GM19455 (cell line): ENCODE measurements at regions not wholly inside any gene's neighbourhood (a gene's known extent, or its start where the extent isn't known, plus 50 kb on each side); places are given as distances from the start of the nearest gene placed in this dataset.

ENCODE experiments used
- ATAC-seq: cut with Tn5 transposase; IDR thresholded peaks from one replicate; pipeline ENCODE4 v1.9.1; 2021; ENCODE audit not compliant: unreplicated experiment

DNA sequence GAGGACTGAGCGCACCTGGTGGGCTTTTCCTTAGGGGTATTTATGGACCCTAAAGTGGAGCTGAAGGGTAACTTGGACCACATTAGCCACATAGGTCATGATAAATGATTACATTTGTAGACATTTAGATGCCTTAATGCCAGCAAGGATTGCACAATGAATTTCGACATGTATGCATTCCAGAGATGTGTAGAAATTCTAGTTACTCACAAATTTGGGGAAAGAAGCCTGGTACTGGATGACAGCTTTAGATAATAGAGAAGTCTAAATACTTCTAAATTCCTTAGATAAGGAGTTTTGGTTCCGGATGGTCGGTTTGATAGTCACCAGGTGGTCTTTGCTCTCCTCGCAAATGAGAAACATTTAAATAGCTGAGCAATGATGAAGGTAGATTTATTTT, 609.5 kb upstream of the PRKX start:
- no peak for ATAC-seq

DNA sequence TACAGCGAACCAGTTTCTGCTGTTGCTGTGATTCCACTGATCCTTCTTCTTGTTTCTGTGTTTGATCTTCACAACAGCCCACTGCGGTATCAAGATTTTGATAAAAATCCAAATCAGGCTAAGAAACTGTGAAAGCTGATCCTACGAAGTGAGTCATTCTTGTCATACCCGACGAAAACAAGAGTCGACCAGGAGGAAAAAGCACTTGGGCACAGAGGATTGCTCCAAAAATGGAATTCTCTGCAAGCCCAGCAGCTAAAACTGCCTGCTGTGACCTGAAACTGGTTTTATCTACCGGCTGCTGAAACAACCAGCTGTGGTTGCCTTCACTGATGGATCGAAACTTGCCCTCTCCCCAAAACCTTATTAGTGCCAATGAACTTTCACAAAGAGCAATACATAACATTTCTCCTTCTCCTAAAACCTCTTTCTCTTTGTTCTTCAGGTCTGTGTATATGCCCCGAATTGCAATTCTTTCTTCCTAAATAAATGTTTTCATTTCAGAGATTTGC, 607.0 kb upstream of the PRKX start:
- ATAC-seq: no peak

DNA sequence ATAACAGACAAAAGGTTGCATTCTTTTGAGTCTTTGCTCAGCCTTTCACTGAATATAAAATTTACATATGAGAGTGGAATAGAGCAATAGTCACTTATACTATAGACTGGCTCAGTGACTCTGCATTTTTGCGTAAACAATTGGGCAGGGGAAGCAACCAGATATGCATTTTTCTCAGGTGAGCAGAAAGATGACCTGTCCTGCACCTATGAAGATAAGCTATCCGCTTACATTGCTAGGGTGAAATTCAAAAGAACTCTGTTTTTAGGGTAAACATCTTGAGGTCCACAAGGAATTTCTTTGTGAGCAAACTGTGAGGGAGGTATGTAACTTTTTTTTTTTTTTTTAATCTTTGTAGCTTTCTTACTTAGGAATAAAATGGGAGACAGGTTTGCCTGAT, 602.4 kb upstream of the PRKX start:
- ATAC-seq: no peak

DNA sequence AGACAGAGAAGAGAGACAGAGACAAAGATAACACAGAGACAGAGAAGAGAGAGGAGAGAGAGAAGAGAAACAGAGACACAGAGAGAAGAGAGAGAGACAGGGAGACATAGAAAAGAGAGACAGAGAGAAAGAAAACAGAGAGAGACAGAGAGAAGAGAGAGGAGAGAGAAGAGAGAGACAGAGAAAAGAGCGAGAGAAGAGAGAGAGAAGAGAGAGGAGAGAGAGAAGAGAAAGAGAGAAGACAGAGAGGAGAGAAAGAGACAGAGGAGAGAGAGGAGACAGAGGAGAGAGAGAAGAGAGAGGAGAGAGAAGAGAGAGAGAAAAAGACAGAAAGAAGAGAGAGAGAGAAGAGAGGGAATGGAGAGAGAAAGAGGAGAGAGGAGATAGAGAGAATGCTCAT, 601.1 kb upstream of the PRKX start:
- no peak for ATAC-seq

DNA sequence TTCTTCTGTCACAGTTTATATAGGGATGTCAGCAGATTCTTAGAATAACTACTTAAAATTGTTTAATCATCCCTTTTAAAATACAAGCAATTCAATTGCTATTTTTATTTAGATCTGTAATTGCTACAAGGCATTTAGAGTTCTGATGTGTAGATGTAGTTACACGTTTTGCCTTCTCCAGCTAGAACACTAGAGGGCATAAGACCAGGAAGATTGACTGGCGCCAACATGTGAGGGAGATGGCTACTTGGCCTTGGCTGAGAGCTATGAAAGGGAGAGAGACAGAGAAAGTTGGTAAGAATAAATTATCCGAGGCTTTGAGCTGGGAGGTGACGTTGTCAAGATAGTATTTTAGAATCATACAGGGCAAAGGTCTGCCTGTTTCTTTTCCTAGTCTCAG, 563.7 kb upstream of the PRKX start:
- no peak for ATAC-seq

DNA sequence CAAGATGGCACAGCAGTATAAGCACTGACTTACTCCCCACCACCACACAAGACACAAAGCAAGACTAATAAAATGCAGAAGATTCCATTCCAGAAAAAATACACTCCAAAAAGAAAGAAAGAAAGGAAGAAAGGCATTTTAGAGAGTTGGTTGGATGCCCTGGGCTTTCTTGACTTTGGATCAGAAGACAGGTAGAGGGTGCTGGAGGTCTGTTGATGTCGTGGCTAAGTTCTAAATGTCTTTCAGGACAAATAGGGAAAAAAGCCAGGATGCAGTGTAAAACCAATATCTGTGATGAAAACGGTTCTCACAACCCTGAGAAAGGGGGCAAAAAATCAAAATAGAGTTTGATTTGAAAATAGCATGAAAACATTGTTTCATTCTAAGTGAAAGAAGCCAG, 555.2 kb upstream of the PRKX start:
- no peak for ATAC-seq

DNA sequence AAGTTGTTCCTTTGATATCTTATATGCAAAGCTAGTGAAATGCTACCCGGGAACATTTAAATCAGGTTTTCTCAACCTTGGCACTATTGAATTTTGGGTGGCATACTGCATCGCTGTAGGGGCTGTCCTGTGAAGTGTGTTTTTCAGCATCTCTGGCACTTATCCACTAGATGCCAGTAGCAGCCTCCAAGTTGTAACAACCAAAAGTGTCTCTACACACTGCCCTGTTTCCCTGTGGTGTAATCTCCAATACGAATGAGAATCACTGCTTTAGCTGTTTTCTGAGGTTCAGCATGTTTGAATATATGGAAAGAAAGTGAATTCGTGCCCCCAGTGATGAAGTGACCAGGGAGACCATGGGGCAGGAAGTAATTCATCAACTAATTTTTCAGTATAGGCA, 551.6 kb upstream of the PRKX start:
- no peak for ATAC-seq

DNA sequence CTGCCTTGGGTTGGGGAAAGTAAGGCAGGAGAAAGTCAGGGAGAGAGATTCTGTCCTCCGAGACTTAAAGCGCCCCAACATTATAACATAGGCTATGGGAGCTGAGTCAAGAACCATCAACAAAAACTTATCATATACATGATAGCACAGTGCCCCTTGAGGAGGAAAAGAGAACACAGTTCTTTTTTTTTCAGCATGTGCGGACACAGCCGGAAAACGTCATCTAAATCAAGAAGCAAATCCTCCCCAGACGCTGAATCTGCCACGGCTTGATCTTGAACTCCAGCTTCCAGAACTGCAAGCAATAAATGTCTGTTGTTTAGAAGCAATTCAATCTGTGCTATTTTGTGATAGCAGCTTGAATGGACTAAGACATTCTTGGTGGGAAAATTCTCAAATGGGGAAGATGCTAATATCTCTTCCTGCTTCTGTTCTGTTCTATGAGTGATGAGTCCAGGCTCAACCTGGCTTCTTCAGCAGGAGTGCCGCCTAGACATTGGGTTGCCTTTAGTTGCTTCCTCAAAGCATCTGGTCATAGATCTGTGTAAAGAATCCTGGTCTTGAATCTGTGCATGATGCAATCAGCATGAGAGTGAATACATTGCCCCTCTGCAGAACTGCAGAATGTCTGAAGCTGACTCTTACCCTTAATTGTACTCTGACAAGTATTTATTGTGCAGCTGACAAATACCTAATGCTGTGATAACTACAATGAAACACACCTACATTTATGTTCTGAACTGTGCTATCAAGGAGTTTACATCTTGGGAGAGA, 549.8 kb upstream of the PRKX start:
- ATAC-seq: no peak

DNA sequence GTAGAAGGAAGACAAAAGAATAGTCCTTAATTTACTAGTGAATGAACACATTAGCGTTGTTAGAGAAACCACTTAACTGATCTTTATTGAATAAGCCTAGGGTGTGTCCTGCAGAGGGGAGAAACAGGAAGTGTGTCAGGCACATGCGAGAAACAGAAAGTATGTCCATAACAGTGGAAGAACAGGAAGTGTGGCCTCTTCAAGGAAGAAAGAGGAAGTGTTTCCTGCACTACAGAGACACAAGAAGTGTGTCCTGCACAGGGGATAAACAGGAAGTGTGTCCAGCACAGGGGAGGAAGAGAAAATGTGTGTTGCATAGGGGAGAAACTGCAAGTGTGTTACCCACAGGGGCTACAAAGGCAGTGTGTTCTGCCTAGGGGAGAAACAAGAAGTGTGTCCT, 539.6 kb upstream of the PRKX start:
- ATAC-seq: no peak

DNA sequence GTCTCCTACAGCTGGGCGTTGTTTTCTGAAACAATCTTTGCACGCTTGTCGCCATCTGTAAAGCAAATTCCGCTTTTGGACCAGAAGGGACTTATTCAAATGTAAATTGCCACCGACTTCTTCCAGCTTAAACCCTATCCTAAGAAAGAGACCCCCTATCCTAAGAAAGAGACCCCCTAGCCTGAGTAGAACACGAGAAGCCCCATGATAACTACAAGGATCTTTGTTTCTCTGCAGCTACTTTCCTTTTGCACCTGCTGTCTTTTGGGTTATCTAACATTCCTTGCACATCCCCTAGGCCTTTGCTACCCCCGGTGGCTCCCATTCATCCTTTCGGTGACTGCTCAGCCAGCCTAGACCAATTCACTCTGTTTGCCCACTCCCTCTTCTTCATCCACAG, 536.0 kb upstream of the PRKX start:
- ATAC-seq: no peak

DNA sequence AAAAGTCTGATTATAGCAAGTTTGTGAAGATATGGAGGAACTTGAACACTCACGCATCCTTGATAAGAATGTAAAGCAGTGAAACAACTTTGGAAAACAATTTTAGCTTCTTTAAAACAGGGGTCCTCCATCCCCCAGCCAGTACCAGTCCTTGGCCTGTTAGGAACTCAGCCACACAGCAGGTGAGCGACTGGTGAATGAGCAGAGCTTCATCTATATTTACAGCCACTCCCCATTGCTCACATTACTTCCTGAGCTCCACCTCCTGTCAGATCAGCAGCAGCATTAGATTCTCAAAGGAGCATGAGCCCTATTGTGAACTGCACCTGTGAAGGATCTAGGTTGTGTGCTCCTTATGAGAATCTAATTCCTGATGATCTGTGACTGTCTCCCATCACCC, 530.3 kb upstream of the PRKX start:
- no peak for ATAC-seq

DNA sequence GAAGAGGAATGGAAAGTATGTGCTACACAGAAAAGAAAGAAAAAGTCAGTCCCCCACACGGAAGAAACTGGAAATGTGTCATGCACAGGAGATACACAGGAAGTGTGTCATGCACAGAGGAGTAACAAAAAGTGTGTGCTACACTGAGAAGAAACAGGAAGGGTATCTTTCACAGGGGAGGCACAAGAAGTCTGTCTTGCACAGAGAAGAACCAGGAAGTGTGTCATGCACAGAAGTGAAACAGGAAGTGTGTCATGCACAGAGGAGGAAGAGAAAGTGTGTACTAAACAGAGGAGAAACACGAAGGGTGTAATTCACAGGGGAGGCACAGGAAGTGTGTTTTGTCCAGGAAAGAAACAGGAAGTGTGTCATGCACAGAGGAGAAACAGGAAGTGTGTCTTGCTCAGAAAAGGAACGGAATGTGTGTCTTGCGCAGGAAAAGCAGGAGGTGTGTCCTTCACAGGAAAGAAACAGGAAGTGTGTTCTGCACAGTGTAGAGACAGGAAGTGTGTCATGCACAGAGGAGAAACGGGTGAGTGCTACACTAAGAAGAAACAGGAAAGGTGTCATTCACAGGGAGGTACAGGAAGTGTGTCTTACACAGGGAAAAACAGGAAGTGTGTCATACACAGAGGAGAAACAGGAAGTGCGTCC, 527.2 kb upstream of the PRKX start:
- no peak for ATAC-seq

DNA sequence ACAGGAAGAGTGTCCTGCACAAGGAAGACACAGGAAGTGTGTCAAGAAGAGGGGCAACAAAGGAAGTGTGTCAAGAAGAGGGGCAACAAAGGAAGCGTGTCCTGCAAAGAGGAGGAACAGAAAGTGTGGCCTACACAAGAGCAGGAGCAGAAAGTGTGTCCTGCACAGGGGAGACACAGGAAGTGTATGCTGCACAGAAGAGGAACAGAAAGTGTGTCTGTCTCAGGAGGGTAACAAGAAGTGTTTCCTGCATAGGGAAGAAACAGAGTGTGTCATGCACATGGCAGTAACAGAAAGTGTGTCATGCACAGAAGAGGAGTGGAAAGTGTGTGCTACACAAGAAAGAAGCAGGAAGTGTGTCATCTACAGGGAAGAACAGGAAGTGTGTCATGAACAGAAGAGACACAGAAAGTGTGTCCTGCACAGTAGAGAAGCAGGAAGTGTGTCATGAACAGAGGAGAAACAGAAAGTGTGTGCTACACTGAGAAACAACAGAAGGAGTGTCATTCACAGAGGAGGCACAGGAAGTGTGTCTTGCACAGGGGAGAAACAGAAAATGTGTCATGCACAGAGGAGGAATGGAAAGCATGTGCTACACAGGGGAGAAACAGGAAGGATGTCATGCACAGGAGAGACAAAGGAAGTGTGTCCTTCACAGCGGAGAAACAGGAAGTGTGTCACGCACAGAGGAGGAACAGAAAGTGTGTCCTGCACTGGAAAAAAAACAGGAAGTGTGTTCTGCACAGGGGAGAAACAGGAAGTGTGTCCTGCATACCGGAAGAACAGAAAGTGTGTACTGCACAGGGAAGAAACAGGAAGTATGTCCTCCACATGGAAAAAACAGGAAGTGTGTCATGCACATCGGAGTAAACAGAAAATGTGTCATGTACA, 526.4 kb upstream of the PRKX start:
- ATAC-seq: no peak

DNA sequence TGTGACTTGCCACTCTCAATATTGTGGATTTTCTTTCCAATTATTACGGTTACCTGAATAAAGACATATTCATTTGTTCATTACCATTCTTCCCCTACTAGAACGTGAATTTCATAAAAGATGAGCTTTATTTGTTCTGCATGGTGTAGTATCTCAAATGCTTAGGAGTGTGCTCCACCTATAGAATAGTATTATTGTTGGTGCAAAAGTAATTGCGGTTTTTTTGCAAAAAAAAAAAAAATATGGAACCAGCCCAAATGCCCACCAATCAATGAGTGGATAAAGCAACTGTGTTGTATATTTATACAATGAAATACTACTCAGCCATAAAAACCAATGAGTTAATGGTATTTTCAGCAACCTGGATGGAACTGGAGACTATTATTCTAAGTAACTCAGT, 525.5 kb upstream of the PRKX start:
- ATAC-seq: no peak

DNA sequence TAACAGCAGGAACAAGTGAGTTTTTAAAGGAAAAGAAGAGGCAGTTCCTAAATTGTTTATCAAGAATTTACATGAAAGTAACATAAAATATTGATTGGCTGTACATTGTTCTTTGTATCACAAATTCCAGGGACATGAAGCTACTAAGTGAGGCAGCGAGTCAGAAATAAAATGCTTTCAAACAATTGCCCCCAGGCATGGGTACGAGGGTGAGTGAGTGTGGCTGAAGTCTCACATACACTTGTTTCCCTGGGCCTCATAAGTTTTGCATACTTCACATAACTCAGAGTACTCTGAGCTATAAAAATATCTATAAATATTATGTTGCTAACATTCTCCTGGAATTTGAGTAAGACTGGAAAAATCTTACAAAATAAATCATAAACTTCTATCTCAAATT, 511.6 kb upstream of the PRKX start:
- ATAC-seq: no peak

DNA sequence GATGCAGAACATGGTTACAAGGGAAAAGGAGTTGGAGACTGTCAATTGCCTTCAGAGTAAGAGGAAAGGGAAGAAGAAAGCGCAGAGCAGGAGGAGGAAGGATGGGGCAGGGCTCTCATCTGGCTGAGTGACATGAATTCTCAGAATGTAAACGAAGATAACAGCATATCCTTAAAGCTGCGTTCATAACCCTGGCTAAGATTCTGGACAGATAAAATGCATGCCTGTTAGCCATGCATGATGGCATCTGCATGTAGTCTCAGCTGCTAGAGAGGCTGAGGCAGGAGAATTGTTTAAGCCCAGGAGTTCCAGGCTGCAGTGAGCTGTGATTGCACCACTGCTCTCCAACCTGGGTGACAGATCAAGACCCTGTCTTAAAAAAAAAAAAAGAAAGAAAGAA, 493.5 kb upstream of the PRKX start:
- no peak for ATAC-seq

DNA sequence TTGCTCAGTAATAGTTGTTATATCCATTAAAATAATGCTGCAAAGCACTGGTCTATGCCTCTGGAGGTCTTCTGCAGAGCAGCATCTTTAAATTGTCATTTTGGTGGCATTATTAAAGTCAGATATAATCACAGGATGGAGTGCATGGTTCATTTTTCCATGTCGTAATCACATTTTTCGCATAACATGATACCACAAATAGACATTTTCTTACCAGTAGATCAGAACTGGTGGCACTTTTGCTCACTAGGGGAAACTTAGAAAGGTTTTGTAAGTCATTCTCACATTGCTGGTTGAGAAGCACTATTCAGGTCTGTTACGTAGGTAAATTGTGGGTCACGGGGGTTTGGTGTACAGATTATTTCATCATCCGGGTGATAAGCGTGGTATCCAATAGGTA, 484.5 kb upstream of the PRKX start:
- ATAC-seq: no peak

DNA sequence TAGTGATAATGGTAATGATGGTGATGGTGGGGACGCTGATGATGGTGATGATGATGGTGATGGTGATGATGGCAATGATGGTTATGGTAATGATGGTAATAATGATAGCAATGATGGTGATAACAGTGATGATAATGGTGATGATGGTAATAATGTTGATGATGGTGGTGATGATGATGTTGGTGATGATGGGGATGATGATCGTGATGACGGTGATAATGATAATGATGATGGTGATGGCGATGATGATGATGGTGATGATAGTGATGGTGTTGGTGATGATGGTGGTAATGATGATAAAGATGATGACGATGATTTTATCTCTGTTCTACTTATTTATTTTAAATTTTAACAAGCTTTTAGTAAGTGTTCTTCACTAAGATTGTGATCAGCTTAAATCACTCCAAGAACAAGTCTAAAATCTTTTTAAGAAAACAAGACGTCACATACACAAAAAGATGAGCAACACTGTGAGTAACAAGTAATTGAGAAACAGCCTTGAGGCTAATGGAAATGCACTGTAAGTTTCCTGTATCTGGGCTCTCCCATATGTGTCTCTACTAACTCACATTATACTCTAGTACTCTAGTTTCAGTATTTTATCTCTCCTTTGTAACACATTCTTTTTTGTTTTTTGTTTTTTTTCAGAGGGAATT, 480.2 kb upstream of the PRKX start:
- no peak for ATAC-seq

DNA sequence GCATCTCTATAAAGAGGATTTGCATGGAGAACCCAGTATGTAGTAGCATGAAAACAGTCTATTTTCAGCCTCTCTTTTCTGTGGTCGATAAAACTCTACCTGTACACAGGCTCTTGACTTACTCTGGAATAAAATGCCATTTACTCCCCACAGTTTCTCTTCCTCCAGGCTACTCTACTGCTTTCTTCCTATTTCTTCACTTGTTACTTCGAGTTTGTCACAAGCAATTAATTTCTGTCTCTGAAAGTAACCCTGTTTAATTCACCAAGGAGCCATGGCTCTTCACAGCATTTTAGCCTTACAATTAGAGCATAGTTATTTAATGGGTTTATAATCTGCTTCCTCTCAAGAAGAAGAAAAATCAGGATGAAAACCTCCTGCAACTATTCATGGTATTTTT, 472.9 kb upstream of the PRKX start:
- no peak for ATAC-seq

DNA sequence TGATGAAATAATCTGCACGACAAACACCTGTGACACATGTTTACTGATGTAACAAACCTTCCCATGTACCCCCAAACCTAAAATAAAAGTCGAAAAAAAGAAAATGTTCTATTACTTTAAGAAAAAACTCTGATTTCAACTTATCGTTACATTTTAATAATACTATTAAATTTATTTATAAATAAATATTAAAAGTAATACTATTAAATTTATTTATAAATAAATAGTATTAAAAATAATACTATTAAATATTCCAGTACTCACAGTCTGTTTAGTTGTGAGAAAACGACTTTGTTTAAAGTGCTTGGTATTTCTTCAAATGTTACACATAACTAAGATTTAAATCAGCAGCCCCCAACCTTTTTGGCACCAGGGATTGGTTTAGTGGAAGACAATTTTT, 471.6 kb upstream of the PRKX start:
- ATAC-seq: no peak

DNA sequence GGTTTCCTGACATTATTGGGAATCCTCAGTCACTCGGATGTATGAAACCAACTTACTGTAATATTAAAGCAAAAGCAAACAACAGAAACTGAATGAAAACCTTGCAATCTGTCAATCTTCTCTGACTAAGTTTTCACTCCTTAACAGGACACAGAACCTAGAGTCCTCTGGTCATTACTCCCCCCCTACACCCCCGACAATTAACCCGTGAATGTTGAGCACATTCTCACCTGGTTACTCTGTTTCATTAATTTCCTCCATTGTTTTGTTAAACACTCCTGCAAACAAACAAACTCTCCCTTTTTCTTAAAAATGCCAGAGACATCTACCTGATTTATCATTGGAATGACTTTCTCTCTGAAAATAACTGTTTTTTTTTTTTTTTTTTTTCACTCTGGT, 469.0 kb upstream of the PRKX start:
- no peak for ATAC-seq
